Suprapubic skin (tissue), 4 donors: ENCODE measurements at regions not wholly inside any gene's neighbourhood (a gene's known extent, or its start where the extent isn't known, plus 50 kb on each side); places are given as distances from the start of the nearest gene placed in this dataset.

Source experiments
- DNase-seq, 2 donors: peaks; one replicate each; pipeline ENCODE4 v3.0.0-alpha.2; 2019; ENCODE audit warnings: low spot score in 2 of 2
- H3K27ac ChIP-seq: fragments of 200-600 bp; sonication (generic); one replicate; pipeline ENCODE4 v1.5.1; 2019
- H3K27me3 ChIP-seq: fragments of 200-600 bp; sonication (generic); one replicate; pipeline ENCODE4 v1.5.1; 2019
- H3K36me3 ChIP-seq: fragments of 200-600 bp; sonication (generic); one replicate; pipeline ENCODE4 v1.5.1; 2019
- H3K4me1 ChIP-seq: fragments of 200-600 bp; sonication (generic); one replicate; pipeline ENCODE4 v1.5.1; 2019
- H3K4me3 ChIP-seq: fragments of 200-600 bp; sonication (generic); one replicate; pipeline ENCODE4 v1.5.1; 2019; ENCODE audit warnings: mild to moderate bottlenecking
- H3K9me3 ChIP-seq: fragments of 200-600 bp; sonication (generic); one replicate; pipeline ENCODE4 v1.5.1; 2019
- EP300 ChIP-seq: sonication (generic); formaldehyde crosslinking; IDR thresholded peaks from one replicate; pipeline ENCODE4 v1.6.1; 2017; ENCODE audit warnings: antibody characterized with exemption
- POLR2A ChIP-seq, 2 donors: fragments of 450-650 bp; IDR thresholded peaks; one replicate each; pipeline ENCODE4 v1.6.1; 2017; ENCODE audit warnings: antibody characterized with exemption in 2 of 2, mild to moderate bottlenecking in 2 of 2, moderate library complexity in 2 of 2
- POLR2AphosphoS5 ChIP-seq, 3 donors: sonication (generic); formaldehyde crosslinking; IDR thresholded peaks; one replicate each; pipeline ENCODE4 v1.6.1; 2017; ENCODE audit warnings: antibody characterized with exemption in 3 of 3
- WGBS: methylation state at CpG from one replicate; pipeline ENCODE4 v1.1.5; 2018; 5-methylcytosine and 5-hydroxymethylcytosine counted together
- TF ChIP-seq, protein P1 (sequence below), 2 donors: fragments of 200-600 bp in 1 of 2; fragments of 450-650 bp in 1 of 2; sonication (generic) in 1 of 2; IDR thresholded peaks; one replicate each; pipeline ENCODE4 v1.5.1; 2016 to 2019; ENCODE audit warnings: antibody characterized with exemption in 2 of 2, mild to moderate bottlenecking in 1 of 2, moderate library complexity in 1 of 2

DNA sequence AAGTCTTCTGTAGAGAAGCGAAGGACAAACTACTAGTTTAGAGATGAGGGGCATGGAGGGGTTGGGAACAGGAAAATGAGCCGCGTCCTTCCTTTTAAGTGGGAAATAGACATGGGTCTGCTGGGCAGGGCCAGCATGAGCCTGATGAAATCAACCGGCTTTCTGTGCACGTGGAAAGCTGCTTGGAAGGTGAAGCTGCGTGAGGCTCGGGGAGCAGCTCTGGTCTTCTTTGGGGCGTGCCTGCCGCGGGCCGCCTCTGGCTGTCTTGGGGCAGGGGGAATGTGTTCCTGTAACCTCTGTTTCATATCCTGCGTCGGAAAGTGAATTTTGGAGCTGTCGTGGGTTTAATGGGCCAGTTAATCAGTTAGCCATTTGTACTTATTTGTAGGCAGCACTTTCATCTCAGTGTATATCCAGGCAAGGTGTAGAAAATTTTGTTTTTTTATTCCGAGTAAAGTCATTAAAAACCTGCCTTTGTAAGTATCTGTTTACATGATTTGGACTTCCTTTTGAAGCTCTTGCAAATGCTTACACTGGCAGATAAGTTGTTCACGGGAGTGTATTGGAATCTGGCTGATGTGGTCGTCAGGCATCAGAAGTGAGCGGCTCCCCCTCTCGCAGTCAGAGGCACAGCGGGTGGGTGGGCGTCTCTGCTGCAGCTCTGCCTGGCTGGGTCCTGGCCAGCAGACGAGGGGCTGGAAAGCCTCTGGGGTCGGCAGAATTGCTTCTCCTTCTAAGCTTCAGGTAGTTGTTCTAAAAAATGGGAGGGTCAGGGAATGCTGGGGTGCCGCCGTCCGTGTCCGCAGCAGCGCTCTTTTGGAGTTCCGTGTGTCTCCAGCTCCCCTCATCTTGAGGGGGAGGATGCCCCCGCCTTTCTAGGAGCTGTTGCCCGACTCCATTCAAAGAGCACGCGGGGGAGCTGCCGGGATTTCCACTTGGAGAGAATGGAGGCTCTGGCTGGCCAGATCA lies 70.5 kb upstream of the HGFAC start:
- 81% methylated on average over 31 of the region's 34 CpGs for WGBS
- DNase-seq = no peak
- Histone ChIP-seq H3K36me3 (peaks cover 2% of the 10 kb centered on the region), H3K27me3 (no peaks in the 10 kb centered on the region), H3K4me1 (peaks cover 34% of the 10 kb centered on the region), H3K9me3 (no peaks in the 10 kb centered on the region), H3K27ac (no peak overlapping the region), H3K4me3 (no peak overlapping the region)
- TF ChIP-seq, protein P1, sequence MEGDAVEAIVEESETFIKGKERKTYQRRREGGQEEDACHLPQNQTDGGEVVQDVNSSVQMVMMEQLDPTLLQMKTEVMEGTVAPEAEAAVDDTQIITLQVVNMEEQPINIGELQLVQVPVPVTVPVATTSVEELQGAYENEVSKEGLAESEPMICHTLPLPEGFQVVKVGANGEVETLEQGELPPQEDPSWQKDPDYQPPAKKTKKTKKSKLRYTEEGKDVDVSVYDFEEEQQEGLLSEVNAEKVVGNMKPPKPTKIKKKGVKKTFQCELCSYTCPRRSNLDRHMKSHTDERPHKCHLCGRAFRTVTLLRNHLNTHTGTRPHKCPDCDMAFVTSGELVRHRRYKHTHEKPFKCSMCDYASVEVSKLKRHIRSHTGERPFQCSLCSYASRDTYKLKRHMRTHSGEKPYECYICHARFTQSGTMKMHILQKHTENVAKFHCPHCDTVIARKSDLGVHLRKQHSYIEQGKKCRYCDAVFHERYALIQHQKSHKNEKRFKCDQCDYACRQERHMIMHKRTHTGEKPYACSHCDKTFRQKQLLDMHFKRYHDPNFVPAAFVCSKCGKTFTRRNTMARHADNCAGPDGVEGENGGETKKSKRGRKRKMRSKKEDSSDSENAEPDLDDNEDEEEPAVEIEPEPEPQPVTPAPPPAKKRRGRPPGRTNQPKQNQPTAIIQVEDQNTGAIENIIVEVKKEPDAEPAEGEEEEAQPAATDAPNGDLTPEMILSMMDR (IDR thresholded peaks at IDR 0.05) = no peak
- TF ChIP-seq POLR2AphosphoS5 (IDR thresholded peaks at IDR 0.05) (no peak), POLR2A (IDR thresholded peaks at IDR 0.05) (no peak)

DNA sequence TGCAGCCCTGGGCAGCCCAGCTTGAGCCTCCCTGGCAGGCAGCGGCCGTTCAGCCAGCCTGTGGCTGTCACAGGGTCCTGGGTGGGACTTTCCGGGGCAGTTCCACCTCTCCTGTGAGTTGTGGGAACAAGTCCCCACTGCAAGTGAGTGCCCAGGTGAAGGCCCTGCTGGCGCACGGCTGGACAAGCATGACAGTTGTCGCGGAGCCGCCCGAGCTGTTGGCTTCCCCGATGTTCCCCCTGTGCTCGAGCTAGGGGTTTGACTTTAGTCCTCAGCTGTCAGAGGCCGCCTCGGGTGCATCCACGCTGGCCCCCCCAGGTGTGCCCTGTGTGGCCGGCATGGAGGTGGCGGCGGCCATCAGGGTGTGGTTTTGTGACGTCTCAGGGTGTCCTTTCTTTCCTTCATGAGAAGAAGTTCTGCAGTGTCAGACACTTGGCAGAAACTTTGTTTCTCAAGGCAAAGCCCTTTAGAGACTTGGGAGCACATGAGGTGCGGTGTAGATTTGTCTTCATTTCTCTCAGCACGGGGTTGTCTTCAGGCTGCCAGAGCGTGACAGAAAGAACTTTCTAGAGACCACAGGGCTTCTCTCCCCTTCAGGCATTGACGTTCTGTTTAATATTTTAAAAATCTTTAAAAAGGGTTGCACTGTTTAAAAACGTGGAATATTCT lies 69.4 kb upstream of the HGFAC start:
- H3K36me3 ChIP-seq = peaks cover 6% of the 10 kb centered on the region
- no peak for DNase-seq
- no peak for TF ChIP-seq EP300
- TF ChIP-seq, protein P1 (IDR thresholded peaks at IDR 0.05) = no peak
- TF ChIP-seq POLR2AphosphoS5 (IDR thresholded peaks at IDR 0.05) = no peak
- no peak for TF ChIP-seq POLR2A (IDR thresholded peaks at IDR 0.05)
- no peak overlapping the region for H3K27ac ChIP-seq
- H3K27me3 ChIP-seq = no peaks in the 10 kb centered on the region
- no peak overlapping the region for H3K4me3 ChIP-seq
- H3K9me3 ChIP-seq = no peaks in the 10 kb centered on the region
- 81% methylated on average over 9 of the region's 23 CpGs for WGBS
- H3K4me1 ChIP-seq = peaks cover 34% of the 10 kb centered on the region

DNA sequence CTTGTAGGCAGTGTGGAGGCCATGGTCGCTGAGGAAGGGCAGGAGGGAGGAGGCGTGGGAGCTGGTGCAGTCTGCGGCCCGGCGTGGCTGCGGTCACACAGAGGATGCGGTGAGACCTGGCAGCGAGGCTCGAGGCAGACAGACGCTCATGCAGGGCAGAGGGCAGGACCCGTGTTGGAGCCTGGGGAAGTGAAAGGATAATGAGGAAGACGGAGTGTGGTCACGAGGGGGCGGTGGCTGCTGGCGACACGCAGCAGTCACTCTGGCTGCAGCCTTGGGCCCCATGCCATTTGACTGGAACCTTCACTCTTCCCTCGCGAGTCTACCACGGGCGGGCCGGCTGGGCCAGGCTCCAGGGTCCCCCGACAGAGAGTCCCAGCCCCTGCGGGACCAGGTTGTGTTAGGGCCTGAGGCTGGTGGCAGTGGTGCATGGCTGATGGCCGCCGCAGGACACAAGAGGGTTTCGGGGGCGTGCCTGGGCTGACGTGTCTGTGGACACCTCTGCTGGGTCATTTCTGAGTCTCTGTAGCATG lies 68.8 kb upstream of the HGFAC start:
- no peak for DNase-seq
- TF ChIP-seq EP300 (no peak), POLR2A (IDR thresholded peaks at IDR 0.05) (no peak), POLR2AphosphoS5 (IDR thresholded peaks at IDR 0.05) (no peak)
- TF ChIP-seq, protein P1 (IDR thresholded peaks at IDR 0.05) = no peak
- 77% methylated on average over 16 of the region's 28 CpGs for WGBS
- Histone ChIP-seq H3K4me1 (peaks cover 34% of the 10 kb centered on the region), H3K9me3 (no peaks in the 10 kb centered on the region), H3K27ac (no peak overlapping the region), H3K27me3 (no peaks in the 10 kb centered on the region), H3K4me3 (no peak overlapping the region), H3K36me3 (peaks cover 6% of the 10 kb centered on the region)

DNA sequence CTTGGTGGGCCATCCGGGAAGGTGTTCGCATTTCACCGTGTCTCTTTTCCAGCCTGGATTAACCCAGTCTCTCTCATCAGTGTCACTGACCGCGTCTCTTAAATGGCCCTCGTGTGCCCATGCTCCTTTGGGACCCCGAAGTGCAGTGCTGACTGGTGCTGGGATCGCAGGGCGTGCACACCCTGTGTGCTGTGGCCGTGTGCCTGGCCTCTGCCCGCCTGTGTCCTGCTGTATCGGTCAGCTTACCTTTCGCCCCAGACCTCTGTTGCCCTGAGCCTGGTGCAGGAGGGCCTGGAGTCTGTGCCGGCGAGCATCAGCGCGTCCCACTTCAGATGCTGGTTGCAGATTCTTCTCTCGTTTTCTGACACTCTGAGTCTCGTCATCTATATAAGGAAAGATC lies 68.3 kb upstream of the HGFAC start:
- Histone ChIP-seq H3K9me3 (no peaks in the 10 kb centered on the region), H3K36me3 (peaks cover 6% of the 10 kb centered on the region), H3K4me1 (peaks cover 34% of the 10 kb centered on the region), H3K27ac (no peak overlapping the region), H3K27me3 (no peaks in the 10 kb centered on the region), H3K4me3 (no peak overlapping the region)
- TF ChIP-seq POLR2AphosphoS5 (IDR thresholded peaks at IDR 0.05) (no peak), EP300 (no peak), POLR2A (IDR thresholded peaks at IDR 0.05) (no peak)
- TF ChIP-seq, protein P1 (IDR thresholded peaks at IDR 0.05) = no peak
- WGBS = 97% methylated on average over 17 of the region's 19 CpGs
- no peak for DNase-seq
